AG04450 (cell line): ENCODE measurements at regions not wholly inside any gene's neighbourhood (a gene's known extent, or its start where the extent isn't known, plus 50 kb on each side); places are given as distances from the start of the nearest gene placed in this dataset.

Source experiments
- CTCF ChIA-PET: fragments of 300-600, 350-600 bp; formaldehyde crosslinking; extraction: SDS; loops from one replicate; lab custom pipeline; 2022; ENCODE audit warnings: antibody characterized with exemption, inconsistent platforms; lab: Charles Lee
- POLR2A ChIA-PET: fragments of 350-600 bp; formaldehyde crosslinking; extraction: SDS; loops from one replicate; lab custom pipeline; 2021; ENCODE audit warnings: antibody characterized with exemption, inconsistent platforms; lab: Yijun Ruan, JAX
- DNase-seq: peaks from one replicate; pipeline ENCODE4 v3.0.0-alpha.2; 2011; ENCODE audit warnings: low read depth, low spot score
- H3K27ac ChIP-seq: one replicate; pipeline ENCODE4 v1.5.1; 2012; ENCODE audit warnings: low read depth, low read length, control low read depth
- H3K27me3 ChIP-seq: one replicate; pipeline ENCODE4 v1.6.0; 2012; ENCODE audit warnings: low read length; ENCODE audit not compliant: control insufficient read depth, insufficient read depth
- H3K4me3 ChIP-seq: 2 replicates; pipeline ENCODE4 v1.5.1; 2011; ENCODE audit warnings: mild to moderate bottlenecking, low read depth, low read length, control low read depth
- H3K9me3 ChIP-seq: 2 replicates; pipeline ENCODE4 v1.5.1; 2012; ENCODE audit warnings: low read length; ENCODE audit not compliant: control insufficient read depth, insufficient read depth
- CTCF ChIP-seq: IDR thresholded peaks from 2 replicates; pipeline ENCODE4 v1.5.1; 2011; ENCODE audit warnings: low read depth, low read length, control low read depth, inconsistent platforms

GRCh38 chr12:67034110-67034879, 234.9 kb upstream of the CAND1 start:
- ChIA-PET POLR2A (no interaction called here), CTCF (no interaction called here)
- Histone ChIP-seq H3K27me3 (no peaks in the 10 kb centered on the region), H3K27ac (no peak overlapping the region), H3K9me3 (no peaks in the 10 kb centered on the region), H3K4me3 (no peak overlapping the region)
- DNase-seq: no peak
- TF ChIP-seq CTCF: no peak

DNA sequence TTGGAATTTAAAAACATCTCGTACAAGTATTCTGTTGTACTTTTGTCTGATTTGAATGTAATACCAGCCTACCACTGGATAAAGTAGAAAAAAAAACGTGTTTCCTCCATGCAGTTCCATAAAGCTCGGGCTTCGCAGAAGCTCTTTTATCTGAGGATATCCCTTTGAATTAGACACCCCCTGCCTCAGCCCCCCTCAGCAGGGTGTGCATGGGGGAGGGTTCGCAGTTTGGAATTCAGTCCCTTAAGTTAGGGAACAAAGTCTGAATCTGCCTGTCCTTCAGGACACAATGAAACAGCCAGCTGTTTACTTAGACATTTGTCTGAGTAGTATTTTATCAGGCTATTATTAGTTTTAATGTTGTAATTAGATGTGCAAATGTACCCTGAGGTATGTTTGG, 234.0 kb upstream of the CAND1 start:
- H3K9me3 ChIP-seq: no peaks in the 10 kb centered on the region
- H3K4me3 ChIP-seq: no peak overlapping the region
- POLR2A ChIA-PET: no interaction called here
- TF ChIP-seq CTCF: no peak
- DNase-seq: no peak
- H3K27ac ChIP-seq: no peak overlapping the region
- no peaks in the 10 kb centered on the region for H3K27me3 ChIP-seq
- CTCF ChIA-PET: no interaction called here

DNA sequence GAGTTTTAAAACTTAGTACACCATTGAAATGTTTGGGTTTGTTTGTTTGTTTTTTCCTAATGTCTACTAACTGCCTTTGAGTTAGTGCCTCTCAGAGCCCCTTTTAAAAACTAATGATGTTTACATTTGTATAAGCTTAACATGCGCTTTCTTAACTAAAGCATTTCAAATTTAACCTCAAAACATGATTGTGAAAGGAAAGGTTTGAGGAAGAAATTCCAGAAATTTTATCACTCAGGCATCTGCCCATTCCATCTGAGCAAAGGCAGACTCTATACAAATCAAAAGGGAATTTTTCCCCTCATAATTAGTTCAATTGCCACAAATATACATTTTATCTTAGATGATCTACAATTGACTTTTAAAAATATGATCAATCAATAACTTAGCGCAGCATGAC, 230.7 kb upstream of the CAND1 start:
- H3K9me3 ChIP-seq: no peaks in the 10 kb centered on the region
- H3K27me3 ChIP-seq: no peaks in the 10 kb centered on the region
- CTCF ChIA-PET: no interaction called here
- POLR2A ChIA-PET: no interaction called here
- H3K27ac ChIP-seq: no peak overlapping the region
- no peak overlapping the region for H3K4me3 ChIP-seq
- no peak for TF ChIP-seq CTCF
- DNase-seq: no peak

- Histone ChIP-seq H3K4me3 (no peak overlapping the region), H3K9me3 (no peaks in the 10 kb centered on the region), H3K27ac (no peak overlapping the region), H3K27me3 (no peaks in the 10 kb centered on the region)
- TF ChIP-seq CTCF: no peak
- ChIA-PET CTCF (no interaction called here), POLR2A (no interaction called here)
- no peak for DNase-seq
These were observed 228.9 kb upstream of the CAND1 start for GRCh38 chr12:67039995-67040860.

DNA sequence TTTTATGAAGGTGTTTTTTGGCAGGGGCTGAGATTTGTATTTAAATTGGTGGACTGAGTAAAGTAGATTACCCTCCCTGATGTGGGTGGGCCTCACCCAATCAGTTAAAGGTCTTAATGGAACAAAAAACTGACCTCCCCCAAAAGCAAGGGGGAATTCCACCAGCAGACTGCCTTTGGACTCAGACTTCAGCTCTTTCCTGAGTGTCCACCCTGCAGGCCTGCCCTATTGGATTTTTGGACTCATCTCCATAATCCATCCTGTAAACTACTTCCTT, 228.4 kb upstream of the CAND1 start:
- ChIA-PET POLR2A (no interaction called here), CTCF (no interaction called here)
- no peak overlapping the region for H3K4me3 ChIP-seq
- no peaks in the 10 kb centered on the region for H3K9me3 ChIP-seq
- no peak overlapping the region for H3K27ac ChIP-seq
- no peaks in the 10 kb centered on the region for H3K27me3 ChIP-seq
- no peak for TF ChIP-seq CTCF
- DNase-seq: no peak
